Colonic mucosa (tissue), 4 donors: ENCODE measurements at regions not wholly inside any gene's neighbourhood (a gene's known extent, or its start where the extent isn't known, plus 50 kb on each side); places are given as distances from the start of the nearest gene placed in this dataset.

Source experiments
- DNase-seq: peaks from one replicate; pipeline ENCODE4 v3.0.0-alpha.2; 2020
- H3K27ac ChIP-seq: fragments of 200-600 bp; one replicate; pipeline ENCODE4 v1.8.0; 2021
- H3K27me3 ChIP-seq: fragments of 200-600 bp; one replicate; pipeline ENCODE4 v1.8.0; 2021
- H3K36me3 ChIP-seq: fragments of 200-600 bp; one replicate; pipeline ENCODE4 v1.8.0; 2021
- H3K4me1 ChIP-seq: fragments of 200-600 bp; one replicate; pipeline ENCODE4 v1.8.0; 2021; ENCODE audit warnings: mild to moderate bottlenecking
- H3K4me3 ChIP-seq: fragments of 200-600 bp; one replicate; pipeline ENCODE4 v1.8.0; 2021
- H3K9ac ChIP-seq, 2 donors: one replicate each; pipeline ENCODE4 v1.7.0; 2013; ENCODE audit warnings: control low read depth in 2 of 2, low read depth in 2 of 2, low read length in 2 of 2
- H3K9me3 ChIP-seq: fragments of 200-600 bp; one replicate; pipeline ENCODE4 v1.8.0; 2021
- CTCF ChIP-seq: fragments of 200-600 bp; IDR thresholded peaks from one replicate; pipeline ENCODE4 v1.8.0; 2022; ENCODE audit warnings: antibody characterized with exemption, mild to moderate bottlenecking
- intact Hi-C: fragments of 100-400 bp; cut with DNase I; formaldehyde crosslinking; loops from one replicate; pipeline ENCODE4 v1.14.1; 2022
- donor health status: healthy.
- donor health status: DM: no; HTN: no; CAD: no.
- donor health status: DM: no; HTN: no; CAD: no.

DNA sequence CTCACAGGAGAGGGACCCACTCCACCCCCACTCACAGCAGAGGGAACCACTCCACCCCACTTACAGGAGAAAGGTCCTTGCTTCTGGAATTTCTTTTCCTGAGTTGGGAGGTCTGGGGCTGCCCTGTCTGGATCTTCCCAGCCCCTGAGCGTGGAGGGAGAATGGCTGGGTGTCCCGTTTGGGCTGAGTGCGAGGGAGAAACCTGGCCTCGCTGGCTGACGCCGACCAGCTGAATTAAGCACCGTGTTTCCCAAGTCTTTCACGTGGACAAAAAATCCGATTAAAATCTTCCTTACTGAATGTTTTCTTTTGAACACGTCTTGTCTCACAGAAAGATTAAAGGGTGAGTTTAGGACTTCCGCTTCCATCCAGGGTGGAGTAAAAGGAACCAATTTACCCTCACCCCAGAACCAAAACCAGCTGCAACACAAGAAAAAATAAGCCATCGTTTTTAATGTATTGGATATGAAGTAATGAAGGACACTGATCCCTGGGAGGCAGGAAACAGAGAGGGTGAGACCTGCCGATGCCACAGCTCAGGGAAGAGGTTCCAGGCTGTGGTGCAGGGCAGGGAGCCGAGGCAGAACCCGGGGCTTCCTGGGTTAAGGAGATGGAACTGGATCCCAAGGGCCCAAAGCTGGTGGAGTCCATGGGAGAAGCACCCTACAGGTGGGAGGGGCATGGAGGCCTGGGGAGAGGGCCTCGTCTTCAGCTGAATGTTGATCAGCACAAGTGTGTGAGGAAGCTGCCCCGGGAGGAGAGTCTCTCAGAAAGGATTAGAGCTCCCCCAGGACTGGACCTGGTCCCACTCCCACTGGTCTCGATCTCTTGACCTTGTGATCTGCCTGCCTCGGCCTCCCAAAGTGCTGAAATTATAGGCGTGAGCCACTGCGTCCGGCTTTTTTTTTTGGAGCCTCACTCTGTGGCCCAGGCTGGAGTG is 60.3 kb downstream of the RTP5 start:
- H3K9ac ChIP-seq = no peak overlapping the region
- no peak overlapping the region for H3K4me3 ChIP-seq
- H3K36me3 ChIP-seq = no peaks in the 10 kb centered on the region
- intact Hi-C loops = no loop called here
- H3K27me3 ChIP-seq = no peaks in the 10 kb centered on the region
- H3K9me3 ChIP-seq = no peaks in the 10 kb centered on the region
- H3K4me1 ChIP-seq = peaks cover 4% of the 10 kb centered on the region
- no peak for TF ChIP-seq CTCF
- DNase-seq = no peak
- H3K27ac ChIP-seq = no peak overlapping the region

DNA sequence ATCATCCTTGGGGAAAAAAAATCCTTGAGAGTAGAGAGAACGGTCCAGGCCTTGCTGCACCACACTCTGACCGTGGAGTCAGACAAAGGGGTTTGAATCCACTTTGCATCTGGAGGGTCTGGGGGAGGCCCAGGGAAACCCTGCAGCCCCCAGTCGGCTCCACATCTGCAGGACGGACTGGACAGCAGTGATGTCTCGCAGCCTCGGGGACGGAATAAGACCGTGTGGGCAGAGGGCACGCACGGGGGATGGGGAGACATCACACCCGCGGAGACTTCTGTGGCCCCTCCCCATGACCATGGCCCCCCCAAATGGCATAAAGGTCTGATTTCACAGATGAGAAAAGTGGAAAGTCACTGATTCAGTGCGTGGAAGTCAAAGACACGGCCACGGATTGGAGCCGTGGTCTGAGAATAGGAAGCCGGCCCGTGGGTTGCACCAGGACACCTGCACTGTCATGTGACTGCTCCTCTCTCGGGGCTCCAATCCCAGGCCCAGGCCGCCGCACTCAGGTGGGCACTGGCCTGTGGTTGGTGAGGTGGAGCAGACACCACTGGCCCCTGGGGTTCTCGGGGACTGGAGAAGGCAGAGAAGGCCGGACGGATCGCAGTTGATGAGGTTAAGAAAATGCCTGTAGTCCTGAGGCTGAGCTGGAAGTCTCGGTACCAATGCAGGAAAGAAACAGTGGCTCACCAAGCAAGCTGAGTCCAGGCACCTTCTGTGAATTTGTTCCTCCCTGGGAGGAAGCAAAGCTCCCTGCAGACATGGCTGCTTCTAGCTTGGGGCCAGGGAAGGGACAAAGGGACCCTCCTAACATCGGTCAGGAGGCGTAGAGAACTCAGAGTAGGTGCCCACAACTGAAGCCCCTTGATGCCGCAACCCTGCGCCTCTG is 61.8 kb downstream of the RTP5 start:
- Histone ChIP-seq H3K4me1 (peaks cover 4% of the 10 kb centered on the region), H3K9ac (no peak overlapping the region), H3K27ac (no peak overlapping the region), H3K36me3 (no peaks in the 10 kb centered on the region), H3K9me3 (no peaks in the 10 kb centered on the region), H3K27me3 (no peaks in the 10 kb centered on the region), H3K4me3 (no peak overlapping the region)
- intact Hi-C loops = no loop called here
- no peak for DNase-seq
- TF ChIP-seq CTCF = no peak

DNA sequence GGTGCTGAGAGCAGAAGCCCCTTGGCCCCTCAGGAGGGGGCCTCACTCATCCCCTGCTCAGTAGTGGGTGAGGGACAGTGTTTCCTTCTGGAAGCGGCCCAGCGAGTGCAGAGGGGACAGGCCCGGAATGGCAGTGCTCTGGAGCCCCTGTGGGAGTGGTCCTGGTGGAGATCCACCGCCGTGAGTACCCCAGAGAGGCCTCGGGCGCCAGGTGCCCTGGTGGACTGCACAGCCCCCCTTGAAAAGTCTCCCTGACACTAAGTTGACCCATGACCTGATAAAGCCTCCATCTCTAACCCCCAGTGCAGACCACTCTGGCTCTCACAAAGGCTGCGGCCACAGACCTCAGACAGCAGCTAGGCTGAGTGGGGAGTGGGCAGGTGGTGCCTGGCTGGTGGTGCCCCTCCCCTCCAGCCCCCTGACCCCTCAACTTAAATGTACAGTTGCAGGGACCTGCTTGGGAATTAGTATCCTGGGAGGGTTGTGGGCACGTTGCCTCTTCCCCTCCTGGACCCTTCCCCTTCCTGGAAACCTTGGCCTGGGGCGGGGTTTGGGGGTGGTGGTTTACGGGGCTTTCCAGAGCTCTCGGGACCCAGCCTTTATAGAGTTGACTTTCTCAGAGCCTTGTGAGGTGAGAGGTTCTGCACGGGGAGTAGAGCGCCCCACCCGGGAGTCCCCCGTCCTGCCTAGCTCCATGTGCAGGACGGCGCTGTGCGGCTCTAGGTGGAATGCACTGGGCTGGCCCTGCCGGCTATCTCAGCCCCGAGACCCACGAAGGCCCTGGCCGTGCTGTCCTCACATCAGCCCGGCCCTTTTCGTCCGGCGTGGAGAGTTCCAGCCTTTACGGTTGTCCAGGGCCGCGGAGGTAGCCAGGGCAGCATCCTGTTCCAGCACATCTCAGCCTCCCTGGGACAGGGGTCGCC is 62.7 kb downstream of the RTP5 start:
- no peak for TF ChIP-seq CTCF
- Histone ChIP-seq H3K9me3 (no peaks in the 10 kb centered on the region), H3K36me3 (no peaks in the 10 kb centered on the region), H3K27ac (no peak overlapping the region), H3K27me3 (no peaks in the 10 kb centered on the region), H3K9ac (no peak overlapping the region), H3K4me3 (no peak overlapping the region), H3K4me1 (peaks cover 4% of the 10 kb centered on the region)
- no peak for DNase-seq
- intact Hi-C loops = no loop called here

GRCh38 chr2:241932899-241933178 is 63.3 kb downstream of the RTP5 start:
- H3K27ac ChIP-seq = no peak overlapping the region
- no peaks in the 10 kb centered on the region for H3K27me3 ChIP-seq
- H3K4me3 ChIP-seq = no peak overlapping the region
- H3K9ac ChIP-seq = peak overlapping the region in 1 of 2 donors; percentile 39
- TF ChIP-seq CTCF = no peak
- intact Hi-C loops = no loop called here
- H3K4me1 ChIP-seq = peaks cover 4% of the 10 kb centered on the region
- H3K9me3 ChIP-seq = no peaks in the 10 kb centered on the region
- H3K36me3 ChIP-seq = no peaks in the 10 kb centered on the region
- no peak for DNase-seq
